Uterus (tissue), 2 donors: ENCODE measurements at regions not wholly inside any gene's neighbourhood (a gene's known extent, or its start where the extent isn't known, plus 50 kb on each side); places are given as distances from the start of the nearest gene placed in this dataset.

ENCODE experiments used
- POLR2A ChIP-seq, 2 donors: fragments of 450-650 bp; IDR thresholded peaks; one replicate each; pipeline ENCODE4 v1.6.1; 2016; ENCODE audit warnings: antibody characterized with exemption in 2 of 2, mild to moderate bottlenecking in 1 of 2, moderate library complexity in 1 of 2
- TF ChIP-seq, protein P1 (sequence below), 4 experiments: fragments of 200-600 bp in 2 of 4; fragments of 450-650 bp in 2 of 4; sonication (generic) in 2 of 4; IDR thresholded peaks; one replicate each; pipeline ENCODE4 v1.5.1; 2016 to 2019; ENCODE audit warnings: antibody characterized with exemption in 4 of 4, mild to moderate bottlenecking in 2 of 4, moderate library complexity in 1 of 4

- TF ChIP-seq, protein P1, sequence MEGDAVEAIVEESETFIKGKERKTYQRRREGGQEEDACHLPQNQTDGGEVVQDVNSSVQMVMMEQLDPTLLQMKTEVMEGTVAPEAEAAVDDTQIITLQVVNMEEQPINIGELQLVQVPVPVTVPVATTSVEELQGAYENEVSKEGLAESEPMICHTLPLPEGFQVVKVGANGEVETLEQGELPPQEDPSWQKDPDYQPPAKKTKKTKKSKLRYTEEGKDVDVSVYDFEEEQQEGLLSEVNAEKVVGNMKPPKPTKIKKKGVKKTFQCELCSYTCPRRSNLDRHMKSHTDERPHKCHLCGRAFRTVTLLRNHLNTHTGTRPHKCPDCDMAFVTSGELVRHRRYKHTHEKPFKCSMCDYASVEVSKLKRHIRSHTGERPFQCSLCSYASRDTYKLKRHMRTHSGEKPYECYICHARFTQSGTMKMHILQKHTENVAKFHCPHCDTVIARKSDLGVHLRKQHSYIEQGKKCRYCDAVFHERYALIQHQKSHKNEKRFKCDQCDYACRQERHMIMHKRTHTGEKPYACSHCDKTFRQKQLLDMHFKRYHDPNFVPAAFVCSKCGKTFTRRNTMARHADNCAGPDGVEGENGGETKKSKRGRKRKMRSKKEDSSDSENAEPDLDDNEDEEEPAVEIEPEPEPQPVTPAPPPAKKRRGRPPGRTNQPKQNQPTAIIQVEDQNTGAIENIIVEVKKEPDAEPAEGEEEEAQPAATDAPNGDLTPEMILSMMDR (IDR thresholded peaks at IDR 0.05): no peak
- TF ChIP-seq POLR2A (IDR thresholded peaks at IDR 0.05): no peak
These were observed 89.6 kb downstream of the CHST2 start for GRCh38 chr3:143208976-143209714.
